HK-2 (cell line): ENCODE measurements at regions not wholly inside any gene's neighbourhood (a gene's known extent, or its start where the extent isn't known, plus 50 kb on each side); places are given as distances from the start of the nearest gene placed in this dataset.
"Not testable (repeated sequence)": the region's sequence is repeated elsewhere in the genome, so short reads cannot be mapped to it uniquely, and the experiment has no call there.

Experiments
- DNase-seq: peaks from one replicate; pipeline ENCODE4 v3.0.0-alpha.2; 2018; ENCODE audit not compliant: unreplicated experiment

- no peak for DNase-seq
These were observed 614.0 kb upstream of the CHRM3 start for GRCh38 chr1:238772322-238772721.

- DNase-seq: no peak
These were observed 619.0 kb upstream of the CHRM3 start for GRCh38 chr1:238767321-238767720.

- no peak for DNase-seq
These were observed 621.6 kb upstream of the CHRM3 start for GRCh38 chr1:238764779-238765178.

GRCh38 chr1:238753252-238753651, 633.1 kb upstream of the CHRM3 start:
- no peak for DNase-seq

- no peak for DNase-seq
These were observed 634.0 kb upstream of the CHRM3 start for GRCh38 chr1:238752327-238752726.

- DNase-seq: no peak
These were observed 641.3 kb upstream of the CHRM3 start for GRCh38 chr1:238745069-238745468.

GRCh38 chr1:238738892-238739291, 647.5 kb upstream of the CHRM3 start:
- DNase-seq: no peak

GRCh38 chr1:238727670-238728069, 658.7 kb upstream of the CHRM3 start:
- DNase-seq: no peak

- DNase-seq: no peak
These were observed 663.6 kb upstream of the CHRM3 start for GRCh38 chr1:238722812-238723211.

- DNase-seq: no peak
These were observed 675.7 kb upstream of the CHRM3 start for GRCh38 chr1:238710697-238711096.

GRCh38 chr1:238701024-238701423, 685.3 kb upstream of the CHRM3 start:
- DNase-seq: no peak

- DNase-seq: no peak
These were observed 696.0 kb upstream of the CHRM3 start for GRCh38 chr1:238690415-238690814.

- not testable (repeated sequence) for DNase-seq
These were observed 701.8 kb upstream of the CHRM3 start for GRCh38 chr1:238684576-238684975.

- no peak for DNase-seq
These were observed 704.9 kb upstream of the CHRM3 start for GRCh38 chr1:238681451-238681850.

- no peak for DNase-seq
These were observed 705.3 kb upstream of the CHRM3 start for GRCh38 chr1:238681021-238681420.

- DNase-seq: no peak
These were observed 708.8 kb upstream of the CHRM3 start for GRCh38 chr1:238677567-238677966.

GRCh38 chr1:238675221-238675620, 711.1 kb upstream of the CHRM3 start:
- no peak for DNase-seq

- DNase-seq: no peak
These were observed 712.1 kb upstream of the CHRM3 start for GRCh38 chr1:238674316-238674715.

GRCh38 chr1:238673561-238673960, 712.8 kb upstream of the CHRM3 start:
- no peak for DNase-seq

- DNase-seq: no peak
These were observed 713.6 kb upstream of the CHRM3 start for GRCh38 chr1:238672806-238673205.

- DNase-seq: no peak
These were observed 714.1 kb upstream of the CHRM3 start for GRCh38 chr1:238672262-238672661.

- DNase-seq: no peak
These were observed 722.2 kb upstream of the CHRM3 start for GRCh38 chr1:238664139-238664538.

- no peak for DNase-seq
These were observed 725.5 kb upstream of the CHRM3 start for GRCh38 chr1:238660849-238661248.

GRCh38 chr1:238658763-238659162, 727.6 kb upstream of the CHRM3 start:
- DNase-seq: no peak
